Endothelial cell of umbilical vein (primary cell): ENCODE measurements at regions not wholly inside any gene's neighbourhood (a gene's known extent, or its start where the extent isn't known, plus 50 kb on each side); places are given as distances from the start of the nearest gene placed in this dataset.

Experiments used
- BruUV-seq: library from RNA; stranded (reverse); fragments of 400-500 nt; replicated peaks from 2 replicates; lab custom pipeline; 2021; lab: Mats Ljungman, UMichigan
- CTCF ChIA-PET: fragments of 300-600, 350-600 bp; sonication (Branson Sonifier 250); formaldehyde crosslinking; loops from one replicate; lab custom pipeline; 2021; ENCODE audit warnings: antibody characterized with exemption, inconsistent platforms; lab: Charles Lee
- POLR2A ChIA-PET: fragments of 300-600, 350-600 bp; sonication (Branson Sonifier 250); formaldehyde crosslinking; loops from one replicate; lab custom pipeline; 2021; ENCODE audit warnings: antibody characterized with exemption, inconsistent platforms; lab: Charles Lee
- DNase-seq: peaks from one replicate; pipeline ENCODE4 v3.0.0-alpha.2; 2011; ENCODE audit warnings: low read depth, low spot score
- FAIRE-seq: peaks from 2 replicates; lab custom pipeline; 2011; peaks lifted over from hg19 to GRCh38; lab: Jason Lieb, UNC
- H2AFZ ChIP-seq: 2 replicates; pipeline ENCODE4 v1.6.0; 2012; ENCODE audit warnings: low read depth, low read length, control low read depth, inconsistent platforms
- H3K27ac ChIP-seq: 2 replicates; pipeline ENCODE4 v1.5.1; 2011; ENCODE audit warnings: low read depth, mild to moderate bottlenecking, control low read depth, low read length, moderate library complexity; ENCODE audit not compliant: insufficient read depth
- H3K27me3 ChIP-seq, 2 experiments: 2 replicates each; pipeline versions ENCODE4 v1.6.0 to v1.6.1; 2011; ENCODE audit warnings: low read length in 2 of 2, mixed read lengths in 1 of 2; ENCODE audit not compliant: control insufficient read depth in 2 of 2, insufficient read depth in 2 of 2
- H3K36me3 ChIP-seq, 2 experiments: 2 replicates in 1 of 2; 3 replicates in 1 of 2; pipeline ENCODE4 v1.5.1; 2011; ENCODE audit warnings: low read length in 2 of 2, mild to moderate bottlenecking in 1 of 2, moderate library complexity in 1 of 2; ENCODE audit not compliant: control insufficient read depth in 2 of 2, insufficient read depth in 2 of 2; ENCODE audit errors: extremely low read depth in 1 of 2
- H3K4me1 ChIP-seq: 3 replicates; pipeline ENCODE4 v1.5.1; 2011; ENCODE audit warnings: mild to moderate bottlenecking, low read length; ENCODE audit not compliant: control insufficient read depth, insufficient read depth; ENCODE audit errors: extremely low read depth
- H3K4me2 ChIP-seq: 2 replicates; pipeline ENCODE4 v1.6.1; 2011; ENCODE audit warnings: low read length, control low read depth, mixed read lengths; ENCODE audit not compliant: insufficient read depth
- H3K4me3 ChIP-seq, 3 experiments: fragments of 200-600 bp in 1 of 3; sonication (generic), shearing (Covaris generic) in 1 of 3; replicated peaks in 1 of 3; 2 replicates each; pipeline ENCODE4 v1.5.1; 2011 to 2016; ENCODE audit warnings: control low read depth in 3 of 3, low read length in 3 of 3, mild to moderate bottlenecking in 2 of 3, inconsistent platforms in 1 of 3, low read depth in 1 of 3, moderate library complexity in 1 of 3; ENCODE audit not compliant: insufficient read depth in 1 of 3
- H3K79me2 ChIP-seq: 2 replicates; pipeline ENCODE4 v1.6.0; 2012; ENCODE audit warnings: low read length, inconsistent platforms; ENCODE audit not compliant: control insufficient read depth, insufficient read depth
- H3K9ac ChIP-seq: replicated peaks from 2 replicates; pipeline ENCODE3; 2011; ENCODE audit warnings: low read length, control low read depth; ENCODE audit not compliant: insufficient read depth; ENCODE audit errors: extremely low read depth
- H3K9me1 ChIP-seq: replicated peaks from 3 replicates; pipeline ENCODE4 v1.6.0; 2011; ENCODE audit warnings: mild to moderate bottlenecking, low read length; ENCODE audit not compliant: control insufficient read depth, insufficient read depth; ENCODE audit errors: extremely low read depth
- H3K9me3 ChIP-seq: replicated peaks from 2 replicates; pipeline ENCODE4 v1.5.1; 2012; ENCODE audit warnings: low read length, inconsistent platforms; ENCODE audit not compliant: control insufficient read depth, insufficient read depth
- H4K20me1 ChIP-seq: replicated peaks from 2 replicates; pipeline ENCODE3; 2011; ENCODE audit warnings: mild to moderate bottlenecking, low read length; ENCODE audit not compliant: control insufficient read depth, insufficient read depth; ENCODE audit errors: extremely low read depth
- EZH2 ChIP-seq: IDR thresholded peaks from 2 replicates; pipeline ENCODE4 v1.6.1; 2012; ENCODE audit warnings: borderline replicate concordance, low read depth, mild to moderate bottlenecking, moderate library complexity, low read length, inconsistent platforms; ENCODE audit not compliant: severe bottlenecking
- FOS ChIP-seq: IDR thresholded peaks from 2 replicates; pipeline ENCODE4 v1.6.1; 2011; ENCODE audit warnings: mild to moderate bottlenecking, low read length, moderate library complexity, borderline replicate concordance; ENCODE audit not compliant: insufficient read depth
- GATA2 ChIP-seq: IDR thresholded peaks from 2 replicates; pipeline ENCODE4 v1.7.0; 2011; ENCODE audit warnings: low read depth, mild to moderate bottlenecking, moderate library complexity, mixed read lengths, low read length; ENCODE audit not compliant: insufficient read length, insufficient read depth
- JUN ChIP-seq: IDR thresholded peaks from 2 replicates; pipeline ENCODE4 v1.6.1; 2011; ENCODE audit warnings: borderline replicate concordance, low read depth; ENCODE audit not compliant: insufficient read length, insufficient read depth
- MYC ChIP-seq: IDR thresholded peaks from one replicate; pipeline ENCODE4 v1.6.1; 2011; ENCODE audit warnings: mild to moderate bottlenecking, low read depth, low read length
- POLR2A ChIP-seq: IDR thresholded peaks from 2 replicates; pipeline ENCODE4 v1.6.1; 2012; ENCODE audit warnings: low read depth, mild to moderate bottlenecking, control low read depth, low read length
- POLR2AphosphoS5 ChIP-seq: IDR thresholded peaks from 2 replicates; pipeline ENCODE4 v1.6.1; 2012; ENCODE audit warnings: low read depth, mild to moderate bottlenecking, control low read depth, low read length, moderate library complexity; ENCODE audit not compliant: insufficient read depth
- dilution Hi-C: fragments of 300-500 bp; cut with MboI; formaldehyde crosslinking; loops from one replicate; pipeline ENCODE4 v1.15.0; 2019; ENCODE audit warnings: low sequenced_read_pairs; ENCODE audit not compliant: extremely low pct_ligation_motif_present
- intact Hi-C: fragments of 100-400 bp; cut with micrococcal nuclease; formaldehyde crosslinking; loops from one replicate; pipeline ENCODE4 v1.10.0; 2022
- TF ChIP-seq, protein P1 (sequence below), 2 donors: IDR thresholded peaks; 1 replicate in 1 of 2; 2 replicates in 1 of 2; pipeline ENCODE4 v1.5.1; 2011; ENCODE audit warnings: low read length in 2 of 2, mild to moderate bottlenecking in 2 of 2, moderate library complexity in 2 of 2, control low read depth in 1 of 2, inconsistent platforms in 1 of 2, low read depth in 1 of 2; ENCODE audit not compliant: insufficient read depth in 1 of 2; ENCODE audit errors: extremely low read depth in 1 of 2
- TF ChIP-seq, protein P2 (sequence below): IDR thresholded peaks from 2 replicates; pipeline ENCODE4 v1.6.1; 2011; ENCODE audit not compliant: insufficient read depth, insufficient read length

DNA sequence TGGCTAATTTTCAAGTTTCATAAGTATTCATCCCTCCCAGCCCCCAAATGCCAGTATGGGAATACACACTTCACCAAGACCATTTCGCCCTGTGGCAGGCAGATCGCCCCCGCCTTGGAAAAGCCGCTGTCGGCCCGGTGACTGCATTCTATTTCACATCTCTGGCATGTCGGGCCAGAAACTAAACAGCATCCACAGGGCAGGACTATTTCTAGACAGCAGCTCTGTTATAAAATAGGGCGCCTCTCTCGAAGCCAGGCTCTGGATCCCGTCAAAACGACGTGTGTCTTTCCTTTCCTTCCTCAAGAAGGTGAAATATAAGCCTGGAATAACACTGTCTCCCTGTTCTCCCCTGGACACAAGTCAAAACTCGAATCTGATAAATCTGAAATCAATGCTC lies 56.8 kb downstream of the GSC start:
- H3K4me1 ChIP-seq, result no peaks in the 10 kb centered on the region
- intact Hi-C loops (no loop called here), dilution Hi-C loops (no loop called here)
- peaks cover 0 to 2% of the 10 kb centered on the region in 2 experiments for H3K27me3 ChIP-seq
- no peaks in the 10 kb centered on the region for H3K9me1 ChIP-seq
- H3K9ac ChIP-seq, result no peak overlapping the region
- POLR2A ChIA-PET, result no interaction called here
- TF ChIP-seq, protein P1, sequence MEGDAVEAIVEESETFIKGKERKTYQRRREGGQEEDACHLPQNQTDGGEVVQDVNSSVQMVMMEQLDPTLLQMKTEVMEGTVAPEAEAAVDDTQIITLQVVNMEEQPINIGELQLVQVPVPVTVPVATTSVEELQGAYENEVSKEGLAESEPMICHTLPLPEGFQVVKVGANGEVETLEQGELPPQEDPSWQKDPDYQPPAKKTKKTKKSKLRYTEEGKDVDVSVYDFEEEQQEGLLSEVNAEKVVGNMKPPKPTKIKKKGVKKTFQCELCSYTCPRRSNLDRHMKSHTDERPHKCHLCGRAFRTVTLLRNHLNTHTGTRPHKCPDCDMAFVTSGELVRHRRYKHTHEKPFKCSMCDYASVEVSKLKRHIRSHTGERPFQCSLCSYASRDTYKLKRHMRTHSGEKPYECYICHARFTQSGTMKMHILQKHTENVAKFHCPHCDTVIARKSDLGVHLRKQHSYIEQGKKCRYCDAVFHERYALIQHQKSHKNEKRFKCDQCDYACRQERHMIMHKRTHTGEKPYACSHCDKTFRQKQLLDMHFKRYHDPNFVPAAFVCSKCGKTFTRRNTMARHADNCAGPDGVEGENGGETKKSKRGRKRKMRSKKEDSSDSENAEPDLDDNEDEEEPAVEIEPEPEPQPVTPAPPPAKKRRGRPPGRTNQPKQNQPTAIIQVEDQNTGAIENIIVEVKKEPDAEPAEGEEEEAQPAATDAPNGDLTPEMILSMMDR (IDR thresholded peaks at IDR 0.05; ENCODE audit: extremely low read depth in 1 of 2, insufficient read depth in 1 of 2, low read depth in 1 of 2, low read length in 2 of 2), result no peak
- TF ChIP-seq JUN (no peak), GATA2 (no peak), POLR2AphosphoS5 (no peak), FOS (no peak), EZH2 (no peak), MYC (no peak), POLR2A (no peak)
- TF ChIP-seq, protein P2, sequence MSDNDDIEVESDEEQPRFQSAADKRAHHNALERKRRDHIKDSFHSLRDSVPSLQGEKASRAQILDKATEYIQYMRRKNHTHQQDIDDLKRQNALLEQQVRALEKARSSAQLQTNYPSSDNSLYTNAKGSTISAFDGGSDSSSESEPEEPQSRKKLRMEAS, result no peak
- H3K4me3 ChIP-seq, result no peak overlapping the region
- no peaks in the 10 kb centered on the region for H3K79me2 ChIP-seq
- H3K36me3 ChIP-seq, result no peaks in the 10 kb centered on the region
- no TSS peak for BruUV-seq
- no peak overlapping the region for H3K27ac ChIP-seq
- H3K4me2 ChIP-seq, result no peak overlapping the region
- FAIRE-seq (no peak), DNase-seq (no peak)
- H4K20me1 ChIP-seq, result no peaks in the 10 kb centered on the region
- CTCF ChIA-PET, result no interaction called here
- H3K9me3 ChIP-seq, result no peaks in the 10 kb centered on the region
- H2AFZ ChIP-seq, result no peak overlapping the region
